ENCODE measurements at regions not wholly inside any gene's neighbourhood (a gene's known extent, or its start where the extent isn't known, plus 50 kb on each side); places are given as distances from the start of the nearest gene placed in this dataset.
"Not testable (repeated sequence)": the region's sequence is repeated elsewhere in the genome, so short reads cannot be mapped to it uniquely, and the experiment has no call there.

DNA sequence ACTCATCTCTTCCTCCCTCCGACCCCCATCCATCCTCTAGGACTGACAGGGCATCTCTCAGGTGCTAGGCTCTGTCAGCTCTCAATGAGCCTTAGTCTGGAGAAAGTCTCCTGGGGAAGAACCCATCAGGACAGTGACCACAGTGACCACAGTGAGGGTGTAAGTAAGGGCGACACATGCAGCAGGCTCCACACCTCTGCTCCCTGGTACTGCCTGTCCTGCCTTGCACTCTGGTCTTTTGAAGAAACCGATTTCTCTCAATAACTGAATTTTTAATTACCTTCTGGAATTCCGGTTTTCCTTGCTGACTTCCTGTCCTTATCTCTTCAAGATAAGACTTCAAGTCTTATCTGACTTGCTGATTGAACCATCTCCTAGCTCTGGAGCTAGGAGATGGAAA, 190.2 kb downstream of the ACTR3B start:
- intact Hi-C loops (cut with DNase I; ENCODE audit: low total_unique reads), result no loop called here
- 63 to 72% (median 65%) methylated on average over 4 of the region's 4 CpGs for WGBS, 5 donors

DNA sequence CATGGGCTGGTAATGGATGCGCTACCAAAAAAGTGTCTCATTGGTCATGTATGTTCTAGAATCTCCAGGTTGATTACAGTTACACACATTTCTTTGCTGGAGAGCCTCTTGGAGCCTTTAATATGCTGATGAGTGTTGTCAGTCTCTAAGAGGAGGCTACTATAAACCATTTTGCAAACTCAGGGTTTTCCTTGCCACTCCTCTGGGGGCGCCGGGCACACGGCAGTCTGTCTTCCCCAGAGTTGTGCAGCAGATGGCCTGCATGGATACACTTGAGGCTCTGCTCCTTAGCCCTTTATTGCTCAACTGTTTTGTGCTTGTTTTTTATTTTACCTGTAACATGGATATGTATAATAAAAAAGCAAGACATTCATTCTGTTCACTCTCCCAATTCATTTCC, 196.5 kb downstream of the ACTR3B start:
- Histone ChIP-seq H3K27ac (no peak overlapping the region), H3K9me3 (peaks cover 0 to 6% (median 4%) of the 10 kb centered on the region in 4 donors), H3K4me3 (no peak overlapping the region), H3K4me1 (no peaks in the 10 kb centered on the region), H3K36me3 (no peaks in the 10 kb centered on the region), H3K27me3 (no peaks in the 10 kb centered on the region)
- DNase-seq, result no peak
- TF ChIP-seq EP300 (IDR thresholded peaks at IDR 0.05), result no peak
- no peak for TF ChIP-seq POLR2AphosphoS5 (IDR thresholded peaks at IDR 0.05)
- TF ChIP-seq POLR2A (IDR thresholded peaks at IDR 0.05), result no peak
- TF ChIP-seq, protein P1, sequence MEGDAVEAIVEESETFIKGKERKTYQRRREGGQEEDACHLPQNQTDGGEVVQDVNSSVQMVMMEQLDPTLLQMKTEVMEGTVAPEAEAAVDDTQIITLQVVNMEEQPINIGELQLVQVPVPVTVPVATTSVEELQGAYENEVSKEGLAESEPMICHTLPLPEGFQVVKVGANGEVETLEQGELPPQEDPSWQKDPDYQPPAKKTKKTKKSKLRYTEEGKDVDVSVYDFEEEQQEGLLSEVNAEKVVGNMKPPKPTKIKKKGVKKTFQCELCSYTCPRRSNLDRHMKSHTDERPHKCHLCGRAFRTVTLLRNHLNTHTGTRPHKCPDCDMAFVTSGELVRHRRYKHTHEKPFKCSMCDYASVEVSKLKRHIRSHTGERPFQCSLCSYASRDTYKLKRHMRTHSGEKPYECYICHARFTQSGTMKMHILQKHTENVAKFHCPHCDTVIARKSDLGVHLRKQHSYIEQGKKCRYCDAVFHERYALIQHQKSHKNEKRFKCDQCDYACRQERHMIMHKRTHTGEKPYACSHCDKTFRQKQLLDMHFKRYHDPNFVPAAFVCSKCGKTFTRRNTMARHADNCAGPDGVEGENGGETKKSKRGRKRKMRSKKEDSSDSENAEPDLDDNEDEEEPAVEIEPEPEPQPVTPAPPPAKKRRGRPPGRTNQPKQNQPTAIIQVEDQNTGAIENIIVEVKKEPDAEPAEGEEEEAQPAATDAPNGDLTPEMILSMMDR (IDR thresholded peaks at IDR 0.05), result no peak
- WGBS, 5 donors, result 69 to 81% (median 72%) methylated on average over 4 of the region's 4 CpGs
- intact Hi-C loops (cut with DNase I; ENCODE audit: low total_unique reads), result no loop called here

More for the DNA sequence above, 190.2 kb downstream of the ACTR3B start:
- no peak overlapping the region for H3K27ac ChIP-seq
- no peak for DNase-seq
- H3K4me1 ChIP-seq, result no peaks in the 10 kb centered on the region
- H3K9me3 ChIP-seq, result no peaks in the 10 kb centered on the region
- TF ChIP-seq POLR2AphosphoS5 (IDR thresholded peaks at IDR 0.05) (no peak), POLR2A (IDR thresholded peaks at IDR 0.05) (no peak), EP300 (IDR thresholded peaks at IDR 0.05) (no peak)
- TF ChIP-seq, protein P1 (IDR thresholded peaks at IDR 0.05), result no peak
- no peaks in the 10 kb centered on the region for H3K36me3 ChIP-seq
- H3K4me3 ChIP-seq, result no peak overlapping the region
- H3K27me3 ChIP-seq, result no peaks in the 10 kb centered on the region

DNA sequence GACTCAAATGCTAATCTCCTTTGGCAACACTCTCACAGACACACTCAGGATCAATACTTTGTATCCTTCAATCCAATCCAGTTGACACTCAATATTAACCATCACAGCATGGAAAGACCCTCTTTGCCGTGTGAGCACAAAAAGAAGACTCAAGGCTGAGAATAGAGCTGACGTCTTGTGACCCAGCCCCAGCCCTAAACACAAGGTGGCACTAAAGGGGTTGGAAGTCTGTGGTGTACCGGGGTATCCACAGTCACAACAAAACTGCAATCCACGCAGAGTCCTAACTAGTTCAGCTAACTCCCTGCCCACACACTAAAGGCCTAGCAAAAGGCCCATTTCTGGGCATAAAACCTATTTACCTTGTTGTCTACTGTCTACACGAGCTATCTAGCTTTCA, 200.1 kb downstream of the ACTR3B start:
- WGBS, 5 donors, result 66 to 74% (median 73%) methylated on average over 5 of the region's 5 CpGs
- H3K9me3 ChIP-seq, result peaks cover 0 to 16% (median 8%) of the 10 kb centered on the region in 4 donors
- H3K4me1 ChIP-seq, result no peaks in the 10 kb centered on the region
- no peak overlapping the region for H3K4me3 ChIP-seq
- no peak for TF ChIP-seq EP300 (IDR thresholded peaks at IDR 0.05)
- TF ChIP-seq POLR2AphosphoS5 (IDR thresholded peaks at IDR 0.05), result no peak
- TF ChIP-seq, protein P1 (IDR thresholded peaks at IDR 0.05), result no peak
- no peak for TF ChIP-seq POLR2A (IDR thresholded peaks at IDR 0.05)
- DNase-seq, result no peak
- intact Hi-C loops (cut with DNase I; ENCODE audit: low total_unique reads), result no loop called here
- H3K27ac ChIP-seq, result no peak overlapping the region
- H3K27me3 ChIP-seq, result no peaks in the 10 kb centered on the region
- no peaks in the 10 kb centered on the region for H3K36me3 ChIP-seq

DNA sequence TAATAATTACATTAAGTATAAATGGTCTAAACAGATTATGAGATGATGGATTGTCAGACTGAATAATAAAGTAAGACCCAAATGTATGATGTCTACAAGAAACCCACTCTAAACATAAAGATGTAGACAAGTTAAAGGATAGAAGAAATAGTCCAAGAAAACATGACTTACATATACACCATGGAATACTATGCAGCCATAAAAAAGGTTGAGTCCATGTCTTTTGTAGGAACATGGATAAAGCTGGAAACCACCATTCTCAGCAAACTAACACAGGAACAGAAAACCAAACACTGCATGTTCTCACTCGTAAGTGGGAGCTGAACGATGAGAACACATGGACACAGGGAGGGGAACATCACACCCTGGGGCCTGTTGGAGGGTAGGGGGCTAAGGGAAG, 202.2 kb downstream of the ACTR3B start:
- DNase-seq; H3K27ac ChIP-seq; intact Hi-C loops (cut with DNase I; ENCODE audit: low total_unique reads); H3K4me3 ChIP-seq; H3K36me3 ChIP-seq; H3K4me1 ChIP-seq; H3K27me3 ChIP-seq: not testable (repeated sequence)
- WGBS, 5 donors, result 58 to 100% (median 85%) methylated on average over 2 of the region's 2 CpGs
- H3K9me3 ChIP-seq, result peaks cover 0 to 16% (median 8%) of the 10 kb centered on the region in 4 donors

DNA sequence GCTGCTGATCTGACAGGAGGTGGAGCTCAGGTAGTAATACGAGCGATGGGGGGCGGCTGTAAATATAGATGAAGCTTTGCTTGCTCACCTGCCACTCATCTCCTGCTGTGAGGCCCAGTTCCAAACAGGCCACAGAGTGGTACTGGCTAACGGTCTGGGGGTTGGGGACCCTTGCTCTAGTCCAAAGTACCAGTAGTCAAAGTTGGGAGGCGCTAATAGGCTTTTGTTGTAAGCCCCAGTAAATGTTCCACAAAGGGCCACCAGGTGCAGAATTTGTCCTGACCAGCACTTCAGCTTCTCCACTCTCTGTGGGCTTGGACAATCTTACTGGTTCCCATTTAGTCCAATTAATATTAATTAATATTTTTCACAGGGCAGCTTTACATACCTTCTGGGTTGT, 206.6 kb downstream of the ACTR3B start:
- Histone ChIP-seq H3K36me3 (no peaks in the 10 kb centered on the region), H3K27ac (no peak overlapping the region), H3K4me1 (no peaks in the 10 kb centered on the region), H3K9me3 (peaks cover 0 to 42% (median 17%) of the 10 kb centered on the region in 4 donors), H3K4me3 (no peak overlapping the region), H3K27me3 (no peaks in the 10 kb centered on the region)
- WGBS, 5 donors, result 75 to 82% (median 79%) methylated on average over 5 of the region's 5 CpGs
- DNase-seq, result no peak
- intact Hi-C loops (cut with DNase I; ENCODE audit: low total_unique reads), result no loop called here
- TF ChIP-seq POLR2A (IDR thresholded peaks at IDR 0.05) (no peak), POLR2AphosphoS5 (IDR thresholded peaks at IDR 0.05) (no peak), EP300 (IDR thresholded peaks at IDR 0.05) (no peak)
- TF ChIP-seq, protein P1 (IDR thresholded peaks at IDR 0.05), result no peak
